Mesendoderm (in vitro differentiated cells): ENCODE measurements at regions not wholly inside any gene's neighbourhood (a gene's known extent, or its start where the extent isn't known, plus 50 kb on each side); places are given as distances from the start of the nearest gene placed in this dataset.
"Not testable (repeated sequence)": the region's sequence is repeated elsewhere in the genome, so short reads cannot be mapped to it uniquely, and the experiment has no call there.

Experiments used
- DNase-seq: peaks from one replicate; pipeline ENCODE4 v3.0.0; 2013
- H2AK5ac ChIP-seq: 2 replicates; pipeline ENCODE4 v1.6.1; 2013; ENCODE audit warnings: low read length, inconsistent platforms
- H2BK120ac ChIP-seq: 2 replicates; pipeline ENCODE4 v1.6.1; 2013; ENCODE audit warnings: low read depth, mild to moderate bottlenecking, low read length, moderate library complexity, mixed read lengths
- H2BK15ac ChIP-seq: replicated peaks from 2 replicates; pipeline ENCODE4 v1.6.1; 2013; ENCODE audit warnings: low read depth, mild to moderate bottlenecking, moderate library complexity
- H2BK5ac ChIP-seq: 2 replicates; pipeline ENCODE4 v1.6.1; 2013; ENCODE audit warnings: low read length, inconsistent platforms
- H3K18ac ChIP-seq: 2 replicates; pipeline ENCODE4 v1.6.1; 2013; ENCODE audit warnings: mild to moderate bottlenecking, low read length, mixed read lengths
- H3K23ac ChIP-seq: one replicate; pipeline ENCODE4 v1.6.1; 2013; ENCODE audit warnings: low read length
- H3K27ac ChIP-seq: 2 replicates; pipeline ENCODE4 v1.5.1; 2013; ENCODE audit warnings: low read depth, mild to moderate bottlenecking, inconsistent platforms, low read length, moderate library complexity
- H3K27me3 ChIP-seq: 2 replicates; pipeline ENCODE4 v1.6.1; 2013; ENCODE audit warnings: low read length, control low read depth, mild to moderate bottlenecking, inconsistent platforms; ENCODE audit not compliant: insufficient read depth, poor library complexity
- H3K36me3 ChIP-seq: 2 replicates; pipeline ENCODE4 v1.6.1; 2013; ENCODE audit warnings: low read length, inconsistent platforms; ENCODE audit not compliant: control insufficient read depth, insufficient read depth
- H3K4ac ChIP-seq: one replicate; pipeline ENCODE4 v1.6.1; 2013; ENCODE audit warnings: low read depth, mild to moderate bottlenecking, low read length, moderate library complexity
- H3K4me1 ChIP-seq: 2 replicates; pipeline ENCODE4 v1.6.1; 2013; ENCODE audit warnings: low read depth, low read length, inconsistent platforms; ENCODE audit not compliant: control insufficient read depth
- H3K4me2 ChIP-seq: 2 replicates; pipeline ENCODE4 v1.6.1; 2013; ENCODE audit warnings: low read length
- H3K4me3 ChIP-seq: 2 replicates; pipeline ENCODE4 v1.5.1; 2013; ENCODE audit warnings: mild to moderate bottlenecking, low read length
- H3K56ac ChIP-seq: one replicate; pipeline ENCODE4 v1.6.1; 2013; ENCODE audit warnings: low read length
- H3K79me1 ChIP-seq: 2 replicates; pipeline ENCODE4 v1.6.1; 2013; ENCODE audit warnings: low read length, inconsistent platforms
- H3K79me2 ChIP-seq: 2 replicates; pipeline ENCODE4 v1.6.1; 2013; ENCODE audit warnings: mild to moderate bottlenecking, low read length; ENCODE audit not compliant: control insufficient read depth, insufficient read depth
- H3K9ac ChIP-seq: 2 replicates; pipeline ENCODE4 v1.6.1; 2013; ENCODE audit warnings: low read length, inconsistent platforms
- H4K5ac ChIP-seq: one replicate; pipeline ENCODE4 v1.6.1; 2013; ENCODE audit warnings: low read length
- H4K8ac ChIP-seq: one replicate; pipeline ENCODE4 v1.6.1; 2013; ENCODE audit warnings: low read depth, mild to moderate bottlenecking, control low read depth, low read length, moderate library complexity
- WGBS: extraction: QIAGEN DNeasy Blood & Tissue Kit; methylation state at CpG from one replicate; pipeline ENCODE4 v1.1.7; 2013; ENCODE audit warnings: low lambda C conversion rate, missing lambda C conversion rate; ENCODE audit not compliant: insufficient coverage; ENCODE audit errors: extremely low coverage; 5-methylcytosine and 5-hydroxymethylcytosine counted together

DNA sequence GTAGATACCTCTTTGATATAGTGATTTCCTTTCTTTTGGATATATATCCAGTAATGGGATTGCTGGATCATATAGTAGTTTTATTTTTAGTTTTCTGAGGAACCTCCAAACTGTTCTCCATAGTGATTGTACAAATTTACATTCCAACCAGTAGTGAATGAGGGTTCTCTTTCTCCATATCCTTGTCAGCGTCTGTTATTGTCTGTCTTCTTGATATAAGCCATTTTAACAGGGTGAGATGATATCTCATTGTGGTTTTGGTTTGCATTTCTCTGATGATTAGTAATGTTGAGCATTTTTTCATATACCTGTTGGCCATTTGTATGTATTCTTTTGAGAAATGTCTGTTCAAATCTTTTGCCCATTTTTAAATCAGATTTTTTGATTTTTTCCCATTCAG is 182.4 kb downstream of the COG6 start:
- H3K18ac ChIP-seq: not testable (repeated sequence)
- WGBS: no CpG with 5 or more reads among the region's 1 CpG

GRCh38 chr13:39840201-39840600 is 184.7 kb downstream of the COG6 start:
- no CpG with 5 or more reads among the region's 3 CpGs for WGBS
- H3K4ac ChIP-seq: no peak overlapping the region
- no peak overlapping the region for H3K56ac ChIP-seq
- no peak overlapping the region for H3K23ac ChIP-seq
- H2AK5ac ChIP-seq: no peak overlapping the region
- H3K27me3 ChIP-seq: no peaks in the 10 kb centered on the region
- no peak overlapping the region for H3K27ac ChIP-seq
- no peak overlapping the region for H3K18ac ChIP-seq
- H3K79me2 ChIP-seq: no peaks in the 10 kb centered on the region
- H4K8ac ChIP-seq: no peak overlapping the region
- peaks cover 4% of the 10 kb centered on the region for H3K4me1 ChIP-seq
- H4K5ac ChIP-seq: no peak overlapping the region
- no peak overlapping the region for H3K4me3 ChIP-seq
- H3K36me3 ChIP-seq: no peaks in the 10 kb centered on the region
- H2BK15ac ChIP-seq: no peak overlapping the region
- no peak for DNase-seq
- H3K79me1 ChIP-seq: no peaks in the 10 kb centered on the region
- no peak overlapping the region for H3K9ac ChIP-seq
- no peak overlapping the region for H2BK120ac ChIP-seq
- no peak overlapping the region for H2BK5ac ChIP-seq
- no peak overlapping the region for H3K4me2 ChIP-seq

More for the DNA sequence above, 182.4 kb downstream of the COG6 start:
- H2AK5ac ChIP-seq, H3K56ac ChIP-seq, H3K4me3 ChIP-seq, H2BK5ac ChIP-seq, H3K27me3 ChIP-seq, H3K36me3 ChIP-seq, H3K23ac ChIP-seq, H3K4ac ChIP-seq, H3K79me2 ChIP-seq, H3K27ac ChIP-seq, H2BK120ac ChIP-seq, H3K9ac ChIP-seq, H3K4me2 ChIP-seq, H4K8ac ChIP-seq, H2BK15ac ChIP-seq, H3K4me1 ChIP-seq, H3K79me1 ChIP-seq, H4K5ac ChIP-seq, DNase-seq: not testable (repeated sequence)

- H3K79me1 ChIP-seq: no peaks in the 10 kb centered on the region
- no peak overlapping the region for H4K8ac ChIP-seq
- H2BK5ac ChIP-seq: no peak overlapping the region
- H2BK120ac ChIP-seq: no peak overlapping the region
- H3K4me3 ChIP-seq: no peak overlapping the region
- H2BK15ac ChIP-seq: no peak overlapping the region
- H3K27ac ChIP-seq: no peak overlapping the region
- no peak overlapping the region for H3K23ac ChIP-seq
- H3K4me1 ChIP-seq: no peaks in the 10 kb centered on the region
- H3K27me3 ChIP-seq: no peaks in the 10 kb centered on the region
- no peak overlapping the region for H3K4me2 ChIP-seq
- H3K9ac ChIP-seq: no peak overlapping the region
- no peak overlapping the region for H4K5ac ChIP-seq
- no peaks in the 10 kb centered on the region for H3K36me3 ChIP-seq
- no peak overlapping the region for H3K18ac ChIP-seq
- WGBS: 100% methylated on average over 1 of the region's 3 CpGs
- no peak overlapping the region for H3K56ac ChIP-seq
- no peak overlapping the region for H3K4ac ChIP-seq
- H2AK5ac ChIP-seq: no peak overlapping the region
- DNase-seq: no peak
- no peaks in the 10 kb centered on the region for H3K79me2 ChIP-seq
Observed at GRCh38 chr13:39847336-39847735, 191.9 kb downstream of the COG6 start.

DNA sequence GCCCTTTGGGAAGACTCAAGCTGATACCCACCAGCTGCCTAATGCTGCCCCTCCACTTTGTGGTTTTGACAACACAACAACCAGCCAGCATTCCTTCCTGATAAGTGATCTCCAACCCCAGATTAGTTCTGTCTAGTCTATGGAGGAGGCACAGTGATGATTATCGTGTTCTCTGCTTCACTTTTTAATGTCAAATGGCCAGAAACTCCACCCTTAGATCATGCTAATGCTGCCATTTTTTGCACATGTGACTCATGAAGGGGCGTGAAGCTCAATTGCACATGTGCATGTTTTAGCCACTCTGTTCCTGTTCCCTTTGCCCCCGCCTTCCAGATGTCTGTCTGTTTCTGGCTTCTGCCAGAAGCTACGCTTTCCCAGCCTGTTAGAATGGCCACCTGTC is 199.8 kb downstream of the COG6 start:
- Histone ChIP-seq H3K4me3 (no peak overlapping the region), H3K18ac (no peak overlapping the region)

GRCh38 chr13:39856714-39857113 is 201.3 kb downstream of the COG6 start:
- no peak overlapping the region for H4K8ac ChIP-seq
- H3K36me3 ChIP-seq: no peaks in the 10 kb centered on the region
- H2BK15ac ChIP-seq: no peak overlapping the region
- H3K9ac ChIP-seq: no peak overlapping the region
- no peak overlapping the region for H3K56ac ChIP-seq
- H3K23ac ChIP-seq: no peak overlapping the region
- no peak for DNase-seq
- H4K5ac ChIP-seq: no peak overlapping the region
- no peak overlapping the region for H2BK120ac ChIP-seq
- H3K4me1 ChIP-seq: no peaks in the 10 kb centered on the region
- H3K27ac ChIP-seq: no peak overlapping the region
- no peak overlapping the region for H3K4ac ChIP-seq
- no peak overlapping the region for H3K4me2 ChIP-seq
- H3K4me3 ChIP-seq: no peak overlapping the region
- no peaks in the 10 kb centered on the region for H3K27me3 ChIP-seq
- H3K18ac ChIP-seq: no peak overlapping the region
- no peak overlapping the region for H2BK5ac ChIP-seq
- WGBS: no CpG with 5 or more reads among the region's 8 CpGs
- H2AK5ac ChIP-seq: no peak overlapping the region
- no peaks in the 10 kb centered on the region for H3K79me2 ChIP-seq
- no peaks in the 10 kb centered on the region for H3K79me1 ChIP-seq

More for the DNA sequence above, 199.8 kb downstream of the COG6 start:
- no peak overlapping the region for H4K8ac ChIP-seq
- no peaks in the 10 kb centered on the region for H3K79me2 ChIP-seq
- no peaks in the 10 kb centered on the region for H3K79me1 ChIP-seq
- H3K27ac ChIP-seq: no peak overlapping the region
- no peak overlapping the region for H3K4me2 ChIP-seq
- no peaks in the 10 kb centered on the region for H3K27me3 ChIP-seq
- H3K4me1 ChIP-seq: no peaks in the 10 kb centered on the region
- H2BK120ac ChIP-seq: peak overlapping the region; percentile 5
- H3K36me3 ChIP-seq: no peaks in the 10 kb centered on the region
- WGBS: no CpG with 5 or more reads among the region's 4 CpGs
- no peak overlapping the region for H4K5ac ChIP-seq
- H2BK5ac ChIP-seq: no peak overlapping the region
- H3K9ac ChIP-seq: no peak overlapping the region
- H2AK5ac ChIP-seq: no peak overlapping the region
- H2BK15ac ChIP-seq: no peak overlapping the region
- DNase-seq: no peak
- H3K23ac ChIP-seq: no peak overlapping the region
- H3K4ac ChIP-seq: no peak overlapping the region
- no peak overlapping the region for H3K56ac ChIP-seq

GRCh38 chr13:39858794-39859193 is 203.3 kb downstream of the COG6 start:
- H3K4me3 ChIP-seq: no peak overlapping the region
- no peak overlapping the region for H3K18ac ChIP-seq
- H3K9ac ChIP-seq: no peak overlapping the region
- DNase-seq: no peak
- H3K79me1 ChIP-seq: no peaks in the 10 kb centered on the region
- H3K56ac ChIP-seq: no peak overlapping the region
- no peaks in the 10 kb centered on the region for H3K36me3 ChIP-seq
- H3K4me2 ChIP-seq: no peak overlapping the region
- H2AK5ac ChIP-seq: no peak overlapping the region
- H3K4me1 ChIP-seq: no peaks in the 10 kb centered on the region
- H2BK120ac ChIP-seq: no peak overlapping the region
- no peak overlapping the region for H4K5ac ChIP-seq
- no peak overlapping the region for H3K4ac ChIP-seq
- H4K8ac ChIP-seq: no peak overlapping the region
- no peaks in the 10 kb centered on the region for H3K27me3 ChIP-seq
- H3K27ac ChIP-seq: no peak overlapping the region
- H2BK5ac ChIP-seq: no peak overlapping the region
- no peak overlapping the region for H2BK15ac ChIP-seq
- H3K79me2 ChIP-seq: no peaks in the 10 kb centered on the region
- H3K23ac ChIP-seq: no peak overlapping the region
- no CpG with 5 or more reads among the region's 2 CpGs for WGBS
